Lower leg skin (tissue), 3 donors: ENCODE measurements at regions not wholly inside any gene's neighbourhood (a gene's known extent, or its start where the extent isn't known, plus 50 kb on each side); places are given as distances from the start of the nearest gene placed in this dataset.

Experiments
- POLR2A ChIP-seq, 2 donors: fragments of 450-650 bp; IDR thresholded peaks; one replicate each; pipeline ENCODE4 v1.6.1; 2016 to 2017; ENCODE audit warnings: antibody characterized with exemption in 2 of 2, mild to moderate bottlenecking in 1 of 2, moderate library complexity in 1 of 2
- TF ChIP-seq, protein P1 (sequence below), 3 donors: fragments of 450-650 bp; IDR thresholded peaks; one replicate each; pipeline ENCODE4 v1.5.1; 2016; ENCODE audit warnings: antibody characterized with exemption in 3 of 3, mild to moderate bottlenecking in 3 of 3, moderate library complexity in 2 of 3

DNA sequence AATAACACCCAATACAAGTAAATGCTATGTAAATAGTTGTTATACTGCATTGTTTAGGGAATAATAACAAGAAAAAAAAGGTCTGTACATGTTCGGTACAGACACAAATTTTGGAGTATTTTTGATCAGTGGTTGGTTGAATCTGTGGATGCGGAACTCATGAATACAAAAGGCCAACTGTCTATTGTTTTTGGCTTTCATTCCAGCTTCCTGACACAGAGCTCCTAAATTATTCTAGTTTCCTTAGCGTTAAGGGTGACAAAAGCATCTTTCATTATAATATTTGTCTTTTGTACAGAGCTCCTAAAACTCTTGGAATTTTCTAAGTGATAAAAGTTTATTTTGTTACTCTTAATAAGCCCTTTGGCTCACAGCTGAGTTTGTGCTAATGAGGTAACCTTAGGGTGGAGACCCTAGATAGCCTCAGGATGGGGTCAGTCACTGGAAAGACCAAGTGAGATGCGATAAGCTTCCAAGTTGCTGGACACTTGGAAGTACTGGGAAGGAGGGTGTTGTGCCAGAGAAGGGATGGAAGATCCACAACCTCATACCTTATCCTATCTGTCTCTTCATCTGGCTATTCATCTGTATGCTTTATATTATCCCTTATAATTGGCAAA is 57.4 kb upstream of the PRRC2C start:
- TF ChIP-seq POLR2A (IDR thresholded peaks at IDR 0.05): no peak
- TF ChIP-seq, protein P1, sequence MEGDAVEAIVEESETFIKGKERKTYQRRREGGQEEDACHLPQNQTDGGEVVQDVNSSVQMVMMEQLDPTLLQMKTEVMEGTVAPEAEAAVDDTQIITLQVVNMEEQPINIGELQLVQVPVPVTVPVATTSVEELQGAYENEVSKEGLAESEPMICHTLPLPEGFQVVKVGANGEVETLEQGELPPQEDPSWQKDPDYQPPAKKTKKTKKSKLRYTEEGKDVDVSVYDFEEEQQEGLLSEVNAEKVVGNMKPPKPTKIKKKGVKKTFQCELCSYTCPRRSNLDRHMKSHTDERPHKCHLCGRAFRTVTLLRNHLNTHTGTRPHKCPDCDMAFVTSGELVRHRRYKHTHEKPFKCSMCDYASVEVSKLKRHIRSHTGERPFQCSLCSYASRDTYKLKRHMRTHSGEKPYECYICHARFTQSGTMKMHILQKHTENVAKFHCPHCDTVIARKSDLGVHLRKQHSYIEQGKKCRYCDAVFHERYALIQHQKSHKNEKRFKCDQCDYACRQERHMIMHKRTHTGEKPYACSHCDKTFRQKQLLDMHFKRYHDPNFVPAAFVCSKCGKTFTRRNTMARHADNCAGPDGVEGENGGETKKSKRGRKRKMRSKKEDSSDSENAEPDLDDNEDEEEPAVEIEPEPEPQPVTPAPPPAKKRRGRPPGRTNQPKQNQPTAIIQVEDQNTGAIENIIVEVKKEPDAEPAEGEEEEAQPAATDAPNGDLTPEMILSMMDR (IDR thresholded peaks at IDR 0.05): no peak
